Endometrium (tissue), 2 donors: ENCODE measurements at regions not wholly inside any gene's neighbourhood (a gene's known extent, or its start where the extent isn't known, plus 50 kb on each side); places are given as distances from the start of the nearest gene placed in this dataset.

Experiments
- FAIRE-seq: peaks from 2 replicates; lab custom pipeline; 2012; peaks lifted over from hg19 to GRCh38; lab: Jason Lieb, UNC
- donor health status: control.
- donor health status: control.

DNA sequence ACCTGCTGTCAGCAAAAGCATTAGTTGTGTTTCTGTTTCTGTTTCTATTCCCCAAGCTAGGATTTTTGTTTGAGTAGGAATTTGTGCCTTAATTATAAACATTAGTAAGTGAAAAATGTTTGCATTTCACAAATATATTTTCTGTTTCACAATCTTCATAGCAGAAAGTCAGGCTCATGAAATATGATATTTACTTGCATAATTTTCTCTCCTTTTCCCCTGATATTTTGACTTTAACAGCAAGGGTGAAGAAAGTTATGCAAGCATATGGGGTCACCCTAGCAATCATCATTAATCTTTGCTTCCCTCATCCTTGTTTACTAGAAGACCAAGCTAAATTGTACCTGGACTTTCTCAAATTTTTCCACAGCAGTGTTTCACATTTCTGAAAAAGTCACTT lies 140.3 kb upstream of the SEMA6D start:
- no peak for FAIRE-seq

DNA sequence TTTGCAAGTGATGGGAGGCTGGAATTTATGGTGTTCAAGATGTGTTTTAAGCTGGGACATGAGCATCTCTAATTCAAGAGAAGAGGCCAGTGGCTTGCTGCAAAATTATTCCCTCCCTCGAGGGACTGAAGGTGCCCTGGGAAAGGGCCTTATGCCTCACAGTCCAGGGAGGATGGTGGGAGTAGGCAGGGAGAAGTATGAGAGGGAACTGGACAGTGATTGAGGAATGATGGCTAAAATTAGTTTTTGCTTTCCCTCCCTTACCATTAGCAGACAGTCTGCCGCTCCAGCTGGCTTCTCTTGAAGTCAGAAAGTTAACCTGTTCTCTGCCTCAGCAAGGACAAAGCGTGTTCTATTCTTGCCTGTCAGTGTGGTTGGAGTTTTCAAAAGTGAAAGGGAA lies 139.8 kb upstream of the SEMA6D start:
- no peak for FAIRE-seq

GRCh38 chr15:47582233-47582632 lies 135.1 kb upstream of the SEMA6D start:
- FAIRE-seq: no peak

DNA sequence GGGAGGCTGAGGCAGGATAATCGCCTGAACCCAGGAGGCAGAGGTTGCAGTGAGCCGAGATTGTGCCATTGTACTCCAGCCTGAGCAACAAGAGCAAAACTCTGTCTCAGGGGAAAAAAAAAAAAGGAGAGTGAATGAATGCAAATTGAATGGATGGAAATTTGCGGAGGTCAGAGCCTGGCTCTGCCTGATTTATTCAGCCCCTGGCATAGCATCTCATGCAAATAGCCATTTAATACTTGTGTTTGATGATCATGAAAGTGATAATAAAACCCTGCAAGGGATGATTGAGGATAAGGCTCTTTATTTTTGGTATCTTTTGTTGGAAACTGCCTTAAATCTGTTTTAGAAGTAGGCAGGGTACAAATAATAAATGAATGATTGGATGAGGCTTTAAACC lies 133.0 kb upstream of the SEMA6D start:
- FAIRE-seq: no peak

- FAIRE-seq: no peak
Measured at GRCh38 chr15:47586653-47587224, 130.6 kb upstream of the SEMA6D start.

GRCh38 chr15:47587940-47588802 lies 129.1 kb upstream of the SEMA6D start:
- peak; percentile 26 for FAIRE-seq

- FAIRE-seq: no peak
Measured at GRCh38 chr15:47588958-47589357, 128.3 kb upstream of the SEMA6D start.

- FAIRE-seq: no peak
Measured at GRCh38 chr15:47598996-47599395, 118.3 kb upstream of the SEMA6D start.

GRCh38 chr15:47599806-47600205 lies 117.5 kb upstream of the SEMA6D start:
- no peak for FAIRE-seq

- FAIRE-seq: no peak
Measured at GRCh38 chr15:47602121-47602520, 115.2 kb upstream of the SEMA6D start.

DNA sequence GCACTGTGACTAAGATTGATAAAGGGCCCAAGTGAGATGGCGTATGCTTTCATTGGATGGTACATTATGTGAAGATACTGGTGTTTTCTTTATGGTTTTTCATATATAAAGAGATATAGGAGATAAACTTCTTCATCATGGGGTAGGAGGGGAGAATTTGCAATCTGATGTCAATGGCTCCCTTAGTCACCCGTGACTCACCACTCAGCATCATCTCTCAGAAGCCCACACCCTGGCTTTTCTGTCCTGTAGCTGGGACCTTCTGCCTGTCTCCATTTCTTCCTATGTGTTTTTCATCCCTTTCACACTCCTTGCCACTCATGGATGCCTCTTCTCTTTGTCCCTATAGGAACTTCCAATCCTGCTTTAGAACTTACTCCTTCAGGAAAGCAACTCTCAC lies 114.3 kb upstream of the SEMA6D start:
- FAIRE-seq: no peak

- FAIRE-seq: no peak
Measured at GRCh38 chr15:47607695-47608094, 109.6 kb upstream of the SEMA6D start.

DNA sequence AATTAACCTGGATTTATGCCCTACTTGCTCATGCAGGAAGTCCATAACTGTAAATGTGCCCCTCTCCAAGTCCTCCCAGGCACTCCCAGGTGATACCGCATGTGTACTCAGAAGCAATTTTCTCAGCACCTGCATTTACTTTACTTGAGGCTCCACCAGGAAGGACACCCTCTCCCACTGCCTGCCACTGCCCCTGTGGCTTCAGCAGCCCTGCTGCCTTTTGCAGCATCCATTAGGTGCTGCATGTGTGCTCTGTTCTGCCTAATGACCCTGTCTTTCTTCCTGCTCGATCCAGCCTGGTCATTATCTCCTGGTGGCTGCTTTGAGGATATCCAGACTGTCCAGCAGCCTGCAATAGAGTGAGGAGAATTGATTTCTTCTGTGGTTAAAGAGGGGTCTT lies 107.6 kb upstream of the SEMA6D start:
- no peak for FAIRE-seq

DNA sequence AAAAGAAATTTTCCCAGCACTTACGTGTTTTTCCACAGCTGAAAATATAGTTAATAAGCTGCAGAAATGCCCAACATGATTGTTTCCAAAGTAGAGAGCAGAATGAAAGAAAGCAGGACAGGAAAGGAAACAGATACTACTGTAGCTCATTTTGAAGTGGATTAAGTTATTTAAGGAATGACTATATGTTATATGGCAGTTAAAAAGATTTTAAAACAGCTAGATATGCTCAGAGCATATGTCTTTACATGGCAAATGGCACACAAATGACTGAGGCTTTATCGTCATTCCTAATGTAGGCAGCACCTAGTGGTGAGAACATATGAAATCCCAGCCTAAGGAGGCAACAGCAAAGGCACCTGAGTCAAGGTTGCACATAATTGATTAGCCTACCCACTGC lies 106.6 kb upstream of the SEMA6D start:
- no peak for FAIRE-seq

DNA sequence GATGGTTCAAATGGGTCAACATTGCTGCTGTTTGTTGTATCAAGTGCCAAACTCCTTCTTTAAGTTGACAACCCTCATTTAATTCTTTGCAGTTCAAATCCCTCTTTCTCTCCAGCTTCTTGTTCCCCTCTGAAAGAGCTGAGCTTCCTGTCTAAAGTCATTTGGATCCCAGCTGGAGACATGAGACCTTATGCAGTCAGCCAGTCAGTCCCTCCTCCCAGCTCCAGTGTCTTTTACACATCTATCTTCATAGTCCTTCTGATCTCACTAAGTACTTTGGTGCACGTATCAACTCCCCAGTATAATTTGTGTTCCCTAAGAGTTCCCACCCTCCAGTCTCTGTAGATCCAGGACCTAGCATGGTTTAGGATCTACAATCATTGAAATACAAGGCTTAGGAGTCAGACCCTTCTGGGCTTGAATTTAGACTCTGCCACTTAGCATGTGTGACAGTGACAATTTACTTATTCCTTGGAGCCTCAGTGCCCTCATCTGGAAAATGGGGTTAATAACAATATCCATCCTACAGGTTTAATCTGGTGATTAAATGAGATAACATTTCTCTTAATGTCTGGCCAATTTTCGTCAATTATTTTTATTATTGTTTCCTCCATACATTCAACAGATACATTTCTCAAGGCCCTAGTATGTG lies 102.8 kb upstream of the SEMA6D start:
- no peak for FAIRE-seq

DNA sequence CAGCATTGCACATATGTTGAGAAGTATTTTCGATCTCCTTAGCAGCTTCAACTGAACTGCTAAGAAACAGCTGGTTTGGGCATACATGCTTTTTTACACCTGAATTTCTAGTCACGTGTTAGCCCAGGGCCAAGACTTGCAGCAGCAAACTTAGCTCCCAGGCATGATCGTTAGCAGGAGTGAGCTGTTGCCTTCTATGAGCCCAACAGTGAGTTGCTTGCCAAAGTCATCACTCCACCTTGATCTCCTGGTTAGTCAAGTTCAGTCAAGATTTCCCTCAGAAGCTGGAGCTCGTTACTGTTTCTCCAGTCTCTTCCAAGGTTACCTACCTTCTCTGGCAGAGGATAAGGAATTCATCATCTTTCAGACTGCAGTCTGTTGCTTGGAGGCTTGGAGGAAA lies 100.4 kb upstream of the SEMA6D start:
- no peak for FAIRE-seq

GRCh38 chr15:47618241-47618640 lies 99.1 kb upstream of the SEMA6D start:
- no peak for FAIRE-seq

GRCh38 chr15:47620960-47621681 lies 96.2 kb upstream of the SEMA6D start:
- no peak for FAIRE-seq

GRCh38 chr15:47622055-47622454 lies 95.2 kb upstream of the SEMA6D start:
- FAIRE-seq: no peak

DNA sequence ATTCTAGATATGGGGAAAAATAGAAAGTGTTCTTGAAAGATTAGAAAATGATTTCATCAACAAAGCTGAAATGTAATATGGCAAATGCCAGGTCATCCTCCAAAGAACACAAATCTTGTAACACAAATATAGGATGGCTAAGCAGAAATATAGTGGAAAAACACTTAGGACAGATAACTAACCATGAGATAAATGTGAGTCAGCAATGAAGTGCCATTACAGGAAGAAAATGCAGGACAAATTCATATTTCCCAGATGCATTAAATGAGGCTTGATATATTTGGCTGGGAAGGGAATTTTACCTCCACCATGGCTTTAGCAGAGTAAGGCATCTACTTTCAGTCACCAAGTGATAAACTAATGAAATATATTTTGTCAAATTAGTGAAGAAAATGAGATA lies 92.8 kb upstream of the SEMA6D start:
- no peak for FAIRE-seq

DNA sequence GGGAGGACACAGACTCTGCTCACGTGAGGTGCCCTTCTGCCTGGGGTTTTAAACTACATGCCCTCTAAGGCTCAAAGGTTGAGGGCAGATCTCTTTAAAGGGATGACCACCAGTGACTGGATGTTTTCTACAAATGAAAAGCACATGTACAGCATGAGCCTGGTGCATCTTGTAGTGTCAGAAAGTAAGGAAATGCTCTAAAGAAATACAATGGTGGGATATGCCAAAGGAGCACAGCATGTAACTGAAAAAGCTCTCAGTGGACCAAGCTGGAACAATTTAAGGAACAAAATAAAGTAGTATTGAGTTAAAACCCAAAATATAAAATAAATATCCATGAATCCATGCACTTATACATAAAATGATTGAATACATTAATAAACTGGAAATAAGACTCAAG lies 78.3 kb upstream of the SEMA6D start:
- FAIRE-seq: no peak

DNA sequence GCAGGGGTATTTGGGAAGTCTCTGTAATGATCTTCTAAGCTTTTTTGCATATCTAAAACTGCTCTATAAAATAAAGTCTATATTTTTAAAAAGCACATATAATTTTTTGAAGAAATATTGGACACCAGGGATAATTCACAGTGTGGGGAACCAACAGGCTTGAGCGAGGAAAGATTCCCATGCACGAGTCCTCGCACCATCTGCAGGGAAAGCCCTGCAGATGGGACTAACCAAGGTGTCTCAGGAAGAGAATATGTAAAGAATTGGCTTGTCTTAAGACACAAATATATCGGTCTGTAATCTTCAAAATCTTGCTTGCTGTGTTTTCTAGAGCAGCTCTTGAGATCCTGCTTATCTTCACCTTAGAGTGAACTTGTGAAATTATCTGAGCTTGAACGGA lies 77.2 kb upstream of the SEMA6D start:
- FAIRE-seq: no peak

DNA sequence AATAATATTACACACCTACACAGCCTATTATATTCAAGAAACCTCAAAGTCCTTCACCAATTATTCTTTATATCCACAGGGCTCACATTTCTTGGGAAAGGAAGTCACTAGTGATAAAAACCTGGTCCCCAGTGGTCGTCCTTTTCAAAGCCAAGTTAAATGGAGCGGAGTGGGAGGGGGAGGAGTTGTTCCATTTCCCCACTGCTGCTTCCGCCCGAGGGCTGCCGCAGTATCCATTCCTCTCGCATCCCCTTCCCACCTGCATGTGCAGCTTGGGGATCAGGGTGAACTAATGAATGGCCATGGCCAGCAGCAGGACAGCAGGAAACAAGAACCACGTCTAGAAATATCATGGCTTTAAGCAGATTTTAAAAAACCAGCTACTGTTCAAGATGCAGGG lies 76.4 kb upstream of the SEMA6D start:
- no peak for FAIRE-seq
